Activated CD4-positive, CD25-positive, alpha-beta regulatory T cell (primary cell): ENCODE measurements at regions not wholly inside any gene's neighbourhood (a gene's known extent, or its start where the extent isn't known, plus 50 kb on each side); places are given as distances from the start of the nearest gene placed in this dataset.

Experiments used
- DNase-seq, 4 experiments: peaks; one replicate each; lab custom pipeline; 2025; lab: John Stamatoyannopoulos, UW

GRCh38 chr10:78320506-78320905 is 286.8 kb downstream of the RPS24 start:
- no peak for DNase-seq

DNA sequence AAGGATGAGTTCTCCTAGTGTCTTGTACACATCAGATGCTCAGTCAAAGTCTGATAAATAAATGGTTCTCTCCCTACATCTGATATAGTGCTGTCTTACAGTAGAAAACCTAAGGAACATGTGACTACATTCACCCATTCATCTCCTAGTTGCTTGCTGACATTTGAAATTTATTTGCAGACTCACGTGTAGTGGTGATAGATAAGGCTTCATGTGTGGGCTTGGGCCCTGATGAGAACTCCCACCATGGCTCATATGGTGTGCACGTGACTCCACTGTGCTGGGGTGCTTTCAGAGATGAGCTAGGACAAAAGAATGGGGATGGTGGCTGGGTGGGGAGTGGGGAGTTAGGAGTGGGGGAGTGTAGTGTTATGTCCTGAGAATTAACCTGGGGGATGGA is 287.3 kb downstream of the RPS24 start:
- DNase-seq, result no peak

DNA sequence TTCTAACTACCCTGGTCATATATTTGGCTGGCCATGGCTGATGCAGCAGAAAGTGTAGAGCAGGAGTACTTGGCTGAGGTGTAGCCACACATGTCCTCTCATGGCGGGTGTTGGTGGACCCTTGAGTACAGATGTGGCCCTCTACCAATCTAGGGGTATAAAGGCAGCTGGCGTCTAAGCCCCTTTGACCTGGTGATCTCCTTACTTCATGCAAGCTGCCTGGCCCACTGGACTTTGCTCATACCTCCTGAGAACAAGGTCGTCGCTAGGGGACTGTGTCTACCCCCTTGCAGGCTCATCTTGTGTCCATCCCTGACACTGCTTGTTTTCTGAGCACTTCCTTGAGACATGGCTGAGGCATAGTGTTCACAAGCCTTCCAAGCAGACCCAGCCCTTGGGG is 287.8 kb downstream of the RPS24 start:
- DNase-seq, result no peak

GRCh38 chr10:78326372-78326771 is 292.7 kb downstream of the RPS24 start:
- DNase-seq, result no peak

DNA sequence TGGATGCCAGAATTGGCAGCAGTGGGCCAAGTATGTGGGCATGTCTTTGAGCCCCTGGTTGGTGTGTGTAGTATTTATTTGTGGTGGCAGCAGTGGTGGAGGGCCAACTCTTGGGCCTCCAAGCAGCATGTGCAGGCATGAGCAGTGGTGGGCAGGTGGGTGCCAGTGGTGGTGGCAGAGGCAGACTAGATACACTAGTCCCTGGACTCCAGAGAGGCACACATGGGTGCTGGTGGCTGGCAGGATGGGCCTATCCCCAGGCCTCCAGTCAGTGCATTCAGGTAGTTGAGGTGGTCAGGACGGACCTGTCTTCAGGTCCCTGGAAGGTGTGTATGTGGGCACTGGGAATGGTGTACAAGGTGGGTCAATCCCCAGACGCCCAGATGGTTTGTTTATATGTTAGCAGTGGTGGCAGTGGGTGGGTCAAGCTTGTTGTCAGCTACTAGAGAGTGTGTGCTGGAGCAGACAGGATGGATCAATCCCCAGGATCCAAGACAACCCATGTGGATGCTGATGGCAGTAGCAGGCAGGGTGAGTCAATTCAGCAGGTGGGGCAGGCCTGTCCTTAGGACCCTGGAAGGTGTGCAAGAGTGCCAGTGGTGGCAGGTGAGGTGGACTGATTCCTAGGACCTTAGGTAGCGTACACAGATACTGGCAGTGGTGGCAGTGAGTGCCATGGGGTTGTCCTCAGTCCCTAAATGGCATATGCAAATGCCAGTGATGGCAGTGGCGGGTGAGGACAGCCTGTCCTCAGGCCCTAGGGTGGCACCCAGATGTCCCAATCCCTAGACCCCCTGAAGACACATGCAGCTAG is 294.3 kb downstream of the RPS24 start:
- no peak for DNase-seq

DNA sequence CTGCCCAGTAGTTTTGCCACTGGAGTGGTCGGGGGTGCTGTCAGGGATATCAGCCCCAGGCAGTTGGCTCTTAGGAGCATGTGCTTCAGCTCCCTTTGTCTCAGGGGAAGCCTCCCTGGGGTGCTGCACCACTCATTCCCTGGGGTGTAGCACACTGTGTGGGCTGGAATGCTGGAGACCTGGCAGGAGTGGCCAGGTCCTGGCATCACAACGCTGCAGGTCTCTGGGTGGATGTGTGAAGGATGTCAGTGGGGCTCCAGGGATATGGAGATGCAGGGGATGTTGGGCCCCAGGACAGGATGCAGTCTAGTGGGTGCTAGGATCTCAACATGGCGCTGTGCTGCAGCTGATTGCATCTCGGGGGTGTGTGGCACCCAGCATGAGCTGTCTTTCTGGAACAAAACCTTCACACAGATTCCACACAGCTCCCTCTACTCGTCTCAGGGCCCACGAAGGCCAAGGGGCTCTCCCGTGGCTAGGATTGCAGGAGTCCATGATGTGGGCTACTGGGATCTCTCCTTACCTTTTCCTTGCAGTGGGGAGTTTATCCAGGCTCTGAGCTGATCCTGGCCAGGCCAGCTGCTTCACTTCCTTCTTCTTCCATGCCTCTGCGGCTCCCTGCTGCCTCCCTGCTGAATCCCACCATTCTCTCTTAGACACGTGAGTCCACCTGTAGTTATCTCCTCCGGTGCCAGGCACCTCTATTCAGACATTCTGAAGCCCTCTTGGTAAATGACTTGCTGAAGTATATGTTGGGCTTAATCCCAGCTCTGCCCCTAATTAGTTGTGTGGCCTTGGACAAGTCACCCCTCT is 295.1 kb downstream of the RPS24 start:
- DNase-seq, result no peak

- no peak for DNase-seq
Measured at GRCh38 chr10:78330884-78331283, 297.2 kb downstream of the RPS24 start.

- no peak for DNase-seq
Measured at GRCh38 chr10:78331391-78331922, 297.8 kb downstream of the RPS24 start.

DNA sequence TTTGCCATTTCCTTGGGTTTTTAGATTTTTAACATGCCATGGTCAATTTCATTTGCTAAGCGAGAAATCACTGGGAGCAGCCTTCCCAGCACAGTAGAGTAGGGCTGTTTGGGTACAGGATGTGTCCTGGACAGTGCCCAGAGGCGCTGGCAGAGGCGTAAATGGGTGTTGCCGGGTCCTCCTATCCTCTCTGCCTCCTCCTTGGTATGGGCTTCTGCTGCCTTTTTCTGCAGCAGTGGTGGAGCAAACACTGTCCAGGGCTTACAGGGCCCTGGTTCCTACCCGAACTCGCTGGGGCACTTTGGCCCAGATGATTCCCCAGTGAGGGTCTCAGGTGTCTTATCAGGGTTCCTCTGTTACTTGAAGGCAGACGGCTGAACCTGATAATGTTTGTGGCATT is 298.3 kb downstream of the RPS24 start:
- no peak for DNase-seq

DNA sequence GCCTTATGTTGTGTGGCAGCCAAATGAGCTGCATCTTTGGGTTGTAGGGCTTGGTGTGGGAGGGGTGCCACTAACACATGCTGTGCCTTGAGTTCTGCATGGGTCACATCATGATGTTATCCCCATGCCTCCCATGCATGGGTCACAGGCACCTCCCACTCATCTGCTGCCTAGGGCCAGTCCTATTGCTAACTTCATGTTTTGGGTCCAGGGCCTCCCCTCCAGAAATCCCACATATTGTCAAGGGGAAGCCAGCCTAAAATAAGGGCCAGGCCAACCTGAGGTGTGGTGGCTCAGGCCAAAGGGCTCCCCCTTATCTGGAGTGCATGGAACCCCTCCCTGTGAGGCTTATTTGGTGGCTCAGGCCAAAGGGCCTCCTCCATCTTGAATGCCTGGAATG is 299.0 kb downstream of the RPS24 start:
- no peak for DNase-seq

- no peak for DNase-seq
Measured at GRCh38 chr10:78333362-78334143, 299.9 kb downstream of the RPS24 start.

DNA sequence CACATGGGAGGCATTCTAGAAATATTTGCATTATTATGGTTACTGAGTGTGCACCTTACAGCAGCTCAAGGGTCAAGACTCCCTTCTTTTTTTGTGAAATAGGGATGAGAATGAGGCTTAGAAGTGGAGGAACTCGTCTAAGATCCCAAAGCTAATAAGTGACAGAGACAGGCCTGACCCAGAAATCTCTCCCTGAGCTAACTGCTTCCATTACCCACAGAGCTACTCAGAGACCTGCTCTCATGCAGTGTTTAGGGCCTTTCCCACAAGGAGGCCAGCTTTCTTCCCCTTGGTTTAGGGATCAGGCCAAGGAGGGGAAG is 301.7 kb downstream of the RPS24 start:
- DNase-seq, result no peak

- DNase-seq, result no peak
Measured at GRCh38 chr10:78335691-78336401, 302.2 kb downstream of the RPS24 start.

- DNase-seq, result no peak
Measured at GRCh38 chr10:78336402-78336791, 302.7 kb downstream of the RPS24 start.

DNA sequence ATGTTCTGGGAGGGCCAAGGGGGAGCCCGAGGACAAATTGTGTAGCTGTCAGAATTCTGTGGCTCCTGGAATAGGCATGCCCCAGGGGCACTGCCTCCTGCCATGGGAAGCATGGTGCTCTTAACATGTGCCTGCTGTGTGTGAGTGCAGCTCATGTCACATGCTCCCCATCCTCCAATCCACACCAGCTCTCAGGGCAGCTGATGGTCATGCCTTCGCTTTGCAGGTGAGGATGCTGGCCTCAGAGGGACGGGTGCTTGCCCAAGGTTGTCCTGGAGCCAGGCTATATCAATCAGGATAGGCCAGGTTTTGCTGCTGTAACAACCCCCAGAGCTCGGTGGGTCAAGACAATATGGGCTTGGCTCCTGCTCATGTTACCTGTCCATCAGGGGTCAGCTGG is 303.4 kb downstream of the RPS24 start:
- DNase-seq, result no peak

DNA sequence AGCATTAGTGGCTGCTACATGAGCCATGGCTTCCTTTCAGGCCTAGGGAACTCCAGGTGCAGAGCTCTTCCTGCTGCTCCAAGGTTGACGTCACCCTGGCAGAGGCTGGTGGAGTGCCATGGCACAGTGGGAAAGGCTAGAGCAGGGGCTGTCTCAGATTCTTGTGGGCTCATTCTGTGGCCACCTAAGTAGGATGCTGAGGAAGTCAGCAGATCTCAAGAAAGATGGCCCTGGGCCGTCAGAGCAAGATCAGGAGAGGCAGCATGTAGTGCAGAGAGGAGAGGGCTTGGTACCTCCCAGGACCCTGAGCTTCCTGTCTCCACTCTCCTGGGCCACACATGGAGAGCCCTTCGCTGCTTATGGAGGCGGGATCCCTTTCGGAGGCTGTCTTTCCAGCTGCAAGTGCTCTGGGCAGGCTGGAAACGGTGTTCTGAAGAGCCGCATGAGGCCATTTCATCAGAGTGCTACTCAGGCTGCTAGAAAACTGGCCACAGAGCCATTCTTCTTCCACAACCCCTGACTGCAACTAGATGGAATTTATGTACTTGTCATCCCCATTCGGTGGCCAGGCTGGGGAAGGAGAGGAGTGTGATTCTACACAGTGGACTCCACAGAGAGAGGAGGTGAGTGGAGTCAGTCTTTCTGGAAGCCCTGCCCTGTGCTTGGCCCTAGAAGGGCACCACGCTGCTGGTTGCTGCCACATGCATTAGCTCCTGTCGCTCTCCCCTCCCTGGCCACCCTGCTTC is 304.2 kb downstream of the RPS24 start:
- DNase-seq, result no peak

DNA sequence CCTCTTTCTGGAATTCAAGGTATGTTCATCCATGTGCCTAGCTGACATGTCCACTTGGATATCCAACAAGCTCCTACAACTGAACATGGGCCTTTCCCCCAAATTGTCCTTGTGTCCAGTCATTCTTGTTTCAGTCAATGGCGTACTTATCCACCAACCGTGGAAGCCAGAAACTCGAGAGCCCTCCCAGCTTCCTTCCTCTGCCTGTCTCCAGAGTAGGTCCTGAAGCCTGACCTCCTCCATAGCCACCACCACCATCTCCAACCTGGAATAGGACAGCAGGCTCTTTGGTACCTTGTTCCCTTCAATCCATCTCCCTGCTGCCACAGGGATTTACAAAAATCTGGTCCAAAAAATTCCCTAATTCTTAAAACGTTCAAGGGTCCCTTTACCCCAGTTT is 305.1 kb downstream of the RPS24 start:
- no peak for DNase-seq

- DNase-seq, result no peak
Measured at GRCh38 chr10:78339251-78339650, 305.6 kb downstream of the RPS24 start.

- DNase-seq, result no peak
Measured at GRCh38 chr10:78341953-78342614, 308.4 kb downstream of the RPS24 start.

GRCh38 chr10:78342827-78343653 is 309.4 kb downstream of the RPS24 start:
- DNase-seq, result no peak
